Ovary (tissue), 7 donors: ENCODE measurements at regions not wholly inside any gene's neighbourhood (a gene's known extent, or its start where the extent isn't known, plus 50 kb on each side); places are given as distances from the start of the nearest gene placed in this dataset.
A peak's percentile ranks its signal among the peaks of the same experiment; 100 is the strongest.

ENCODE experiments used
- DNase-seq, 5 donors: peaks; one replicate each; pipeline ENCODE4 v3.0.0-alpha.2; 2019 to 2020
- H3K27ac ChIP-seq, 2 donors: fragments of 200-600 bp; one replicate each; pipeline versions ENCODE4 v1.5.1 to v1.8.0; 2019 to 2022
- H3K27me3 ChIP-seq: fragments of 200-600 bp; one replicate; pipeline ENCODE4 v1.8.0; 2022
- H3K36me3 ChIP-seq: fragments of 200-600 bp; sonication (generic); one replicate; pipeline ENCODE4 v1.5.1; 2019
- H3K4me1 ChIP-seq: one replicate; pipeline ENCODE4 v1.8.1; 2013; ENCODE audit warnings: mild to moderate bottlenecking, moderate library complexity; ENCODE audit not compliant: insufficient read depth
- H3K4me3 ChIP-seq: fragments of 200-600 bp; sonication (generic); one replicate; pipeline ENCODE4 v1.5.1; 2017
- H3K9me3 ChIP-seq, 2 donors: fragments of 200-600 bp in 1 of 2; sonication (generic) in 1 of 2; one replicate each; pipeline versions ENCODE4 v1.5.1 to v1.8.1; 2013 to 2019; ENCODE audit warnings: mild to moderate bottlenecking in 1 of 2, moderate library complexity in 1 of 2
- CTCF ChIP-seq, 3 donors: fragments of 450-650 bp in 2 of 3; fragments of 200-600 bp in 1 of 3; IDR thresholded peaks; one replicate each; pipeline versions ENCODE4 v1.5.1 to v1.8.0; 2016 to 2022; ENCODE audit warnings: antibody characterized with exemption in 3 of 3, mild to moderate bottlenecking in 1 of 3
- EP300 ChIP-seq: sonication (generic); formaldehyde crosslinking; IDR thresholded peaks from one replicate; pipeline ENCODE4 v1.6.1; 2017; ENCODE audit warnings: antibody characterized with exemption
- POLR2A ChIP-seq: fragments of 450-650 bp; IDR thresholded peaks from one replicate; pipeline ENCODE4 v1.6.1; 2017; ENCODE audit warnings: antibody characterized with exemption, mild to moderate bottlenecking, moderate library complexity
- WGBS, 3 donors: extraction: QIAGEN DNeasy Blood & Tissue Kit in 1 of 3; methylation state at CpG; one replicate each; pipeline versions ENCODE4 v1.1.5 to v1.1.7; 2013 to 2017; 5-methylcytosine and 5-hydroxymethylcytosine counted together
- intact Hi-C, 4 donors: fragments of 100-400 bp; cut with DNase I; formaldehyde crosslinking; loops; one replicate each; pipeline versions ENCODE4 v1.11.0 to v1.15.1; 2022 to 2023
- donor health status: DM: no; HTN: no; CAD: no; lungs with moderate emphysema.
- donor health status: DM: no; HTN: no; CAD: no.
- donor health status: Bipolar disorder and iron deficiency.
- donor health status: DM: no; HTN: no; CAD: no.
- donor health status: DM: yes; HTN: yes; CAD: no.

- Histone ChIP-seq H3K4me3 (no peak overlapping the region), H3K27me3 (no peaks in the 10 kb centered on the region), H3K4me1 (no peaks in the 10 kb centered on the region), H3K27ac (no peak overlapping the region), H3K36me3 (no peaks in the 10 kb centered on the region), H3K9me3 (no peaks in the 10 kb centered on the region)
- WGBS, 3 donors: 71 to 80% (median 77%) methylated on average over 5 of the region's 5 CpGs
- TF ChIP-seq POLR2A (no peak), EP300 (no peak), CTCF (IDR thresholded peaks at IDR 0.05) (no peak)
- intact Hi-C loops: no loop called here
- DNase-seq: no peak
These were observed 126.1 kb upstream of the UST start for GRCh38 chr6:148620579-148621298.

GRCh38 chr6:148625609-148626008 lies 121.2 kb upstream of the UST start:
- intact Hi-C loops: no loop called here
- H3K4me3 ChIP-seq: no peak overlapping the region
- no peak for TF ChIP-seq CTCF (IDR thresholded peaks at IDR 0.05)
- TF ChIP-seq EP300: no peak
- no peak for TF ChIP-seq POLR2A
- no peaks in the 10 kb centered on the region for H3K36me3 ChIP-seq
- H3K27me3 ChIP-seq: no peaks in the 10 kb centered on the region
- DNase-seq: no peak
- H3K9me3 ChIP-seq: no peaks in the 10 kb centered on the region
- 2 to 8% (median 7%) methylated on average over 2 of the region's 2 CpGs for WGBS, 3 donors
- H3K4me1 ChIP-seq: no peaks in the 10 kb centered on the region
- H3K27ac ChIP-seq: no peak overlapping the region

- H3K27ac ChIP-seq: no peak overlapping the region
- no peak for DNase-seq
- no peak overlapping the region for H3K4me3 ChIP-seq
- H3K36me3 ChIP-seq: no peaks in the 10 kb centered on the region
- TF ChIP-seq CTCF (IDR thresholded peaks at IDR 0.05) (no peak), EP300 (no peak), POLR2A (no peak)
- H3K4me1 ChIP-seq: no peaks in the 10 kb centered on the region
- H3K27me3 ChIP-seq: no peaks in the 10 kb centered on the region
- intact Hi-C loops: no loop called here
- H3K9me3 ChIP-seq: no peaks in the 10 kb centered on the region
These were observed 118.6 kb upstream of the UST start for GRCh38 chr6:148628251-148628650.

GRCh38 chr6:148629181-148629580 lies 117.6 kb upstream of the UST start:
- Histone ChIP-seq H3K4me3 (no peak overlapping the region), H3K9me3 (no peaks in the 10 kb centered on the region)
- TF ChIP-seq CTCF (IDR thresholded peaks at IDR 0.05): no peak

More at GRCh38 chr6:148629181-148629580, 117.6 kb upstream of the UST start:
- WGBS, 3 donors: 0 to 9% (median 6%) methylated on average over 1 of the region's 1 CpG
- H3K27me3 ChIP-seq: no peaks in the 10 kb centered on the region
- peak; percentile 21 to 53 (median 25) for DNase-seq
- intact Hi-C loops: no loop called here
- no peak overlapping the region for H3K27ac ChIP-seq
- no peaks in the 10 kb centered on the region for H3K36me3 ChIP-seq
- no peaks in the 10 kb centered on the region for H3K4me1 ChIP-seq
